Femur (tissue), 1 donor: ENCODE measurements at regions not wholly inside any gene's neighbourhood (a gene's known extent, or its start where the extent isn't known, plus 50 kb on each side); places are given as distances from the start of the nearest gene placed in this dataset.

Experiments used
- DNase-seq: peaks from one replicate; pipeline ENCODE4 v3.0.0-alpha.2; 2017

DNA sequence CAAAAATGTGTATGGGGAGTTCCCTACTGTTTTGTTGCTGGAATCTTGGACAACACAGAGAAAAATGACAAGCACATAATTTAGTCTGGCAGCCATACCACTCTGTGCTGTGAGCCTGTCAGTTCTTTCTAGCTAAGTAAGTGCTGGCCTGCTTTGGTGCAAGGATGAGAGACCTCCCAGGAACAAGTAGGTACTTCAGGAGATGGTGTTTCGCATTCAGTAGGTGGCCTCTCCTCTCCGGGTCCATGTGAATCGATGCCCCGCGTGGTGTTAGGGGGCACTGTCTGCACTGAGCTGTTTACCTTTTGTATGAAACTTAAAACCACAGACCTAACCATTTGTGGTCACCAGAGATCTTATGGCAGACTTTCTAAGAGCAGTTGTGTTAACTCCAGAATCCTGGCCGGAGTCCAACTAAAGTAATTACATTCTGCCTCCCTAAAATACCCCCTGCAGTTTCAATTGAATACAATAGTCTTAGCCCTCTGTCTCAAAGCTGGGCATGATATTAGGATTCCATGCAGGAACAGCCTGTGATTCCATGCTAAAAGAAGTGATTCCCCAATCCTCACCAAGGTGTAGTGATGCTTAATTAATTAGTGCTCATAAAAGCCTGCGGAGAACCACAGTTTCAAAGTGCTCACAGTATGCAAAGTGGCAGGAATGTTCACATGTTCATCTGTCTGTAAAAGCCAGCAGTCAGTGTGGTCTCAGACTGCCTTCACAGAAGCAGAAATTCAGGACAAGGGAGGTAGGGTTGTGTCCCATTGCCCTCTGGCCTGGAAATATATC lies 64.2 kb downstream of the LLPH start:
- no peak for DNase-seq

DNA sequence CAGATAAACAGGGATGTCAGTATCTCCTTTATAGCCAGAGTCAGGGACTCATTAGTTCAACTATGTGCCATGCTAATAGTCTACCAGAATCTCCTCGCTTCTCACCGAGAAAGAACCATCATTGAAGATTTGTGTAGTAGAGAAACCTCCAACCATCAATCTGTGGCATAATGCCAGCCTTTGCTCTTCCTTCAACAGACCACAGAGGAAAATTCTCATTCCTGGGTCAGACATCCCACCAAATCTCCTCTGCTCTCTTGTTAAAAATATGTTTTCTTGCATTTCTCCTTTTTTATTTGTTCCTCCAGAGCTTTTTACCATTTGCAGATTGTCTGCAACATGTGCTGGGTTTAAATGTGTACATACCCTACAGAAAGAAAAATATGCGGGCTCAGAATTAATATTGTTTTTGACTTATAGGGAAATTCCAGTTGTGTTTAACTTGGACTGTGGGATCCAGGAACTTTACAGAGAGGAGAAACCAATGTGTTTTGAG lies 64.9 kb downstream of the LLPH start:
- DNase-seq, result no peak

DNA sequence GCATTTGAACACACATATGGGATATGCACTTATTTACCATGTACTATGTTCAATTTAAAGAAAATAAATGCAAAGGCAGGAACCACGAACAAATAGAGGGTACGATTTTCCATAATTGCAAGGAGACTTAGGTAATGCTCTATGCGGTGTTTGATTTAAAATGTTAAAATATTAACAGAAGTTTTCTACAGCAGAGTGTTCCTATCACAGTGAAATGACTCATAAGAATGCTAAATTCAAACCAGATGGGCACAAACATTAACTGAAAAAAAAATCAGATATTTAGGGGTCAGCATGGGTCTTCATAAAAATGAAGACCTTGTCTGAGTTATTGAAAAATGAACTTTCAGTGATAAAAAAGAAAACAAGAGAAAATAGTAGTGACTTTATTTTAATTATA lies 65.4 kb downstream of the LLPH start:
- no peak for DNase-seq

DNA sequence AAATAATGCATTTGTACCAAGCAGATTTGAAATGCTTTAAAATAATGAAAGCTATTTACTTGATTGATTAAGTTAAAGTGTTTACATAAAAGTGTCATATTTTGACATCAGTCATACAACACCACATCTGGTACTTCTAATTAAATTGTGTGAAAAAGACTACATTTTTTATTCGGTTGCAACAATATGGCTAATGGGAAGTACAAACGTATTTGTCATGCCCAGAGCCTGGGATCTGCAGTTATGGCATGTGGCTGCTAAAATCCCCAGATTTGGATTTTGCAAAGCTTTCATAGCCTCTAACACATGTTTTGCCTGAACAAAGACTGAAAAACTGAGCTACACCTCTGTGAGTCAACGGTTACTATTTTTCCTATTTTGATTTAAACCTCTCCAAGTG lies 66.6 kb downstream of the LLPH start:
- DNase-seq, result no peak

DNA sequence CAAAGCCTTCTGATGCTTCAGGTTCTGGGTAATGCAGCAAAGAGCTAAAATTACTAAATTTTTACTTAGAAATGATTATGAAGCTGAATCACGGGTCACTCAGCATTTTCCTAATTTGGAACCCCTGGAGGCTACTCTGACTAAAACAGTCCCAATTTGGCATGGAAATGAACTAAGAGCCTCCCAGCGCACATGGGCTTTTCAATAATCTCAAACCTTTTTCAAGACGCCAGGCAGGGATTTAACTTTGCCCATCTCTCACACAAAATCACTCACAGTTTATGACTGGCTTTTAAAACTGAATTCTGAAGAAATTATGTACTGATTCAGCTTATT lies 68.3 kb downstream of the LLPH start:
- DNase-seq, result no peak

DNA sequence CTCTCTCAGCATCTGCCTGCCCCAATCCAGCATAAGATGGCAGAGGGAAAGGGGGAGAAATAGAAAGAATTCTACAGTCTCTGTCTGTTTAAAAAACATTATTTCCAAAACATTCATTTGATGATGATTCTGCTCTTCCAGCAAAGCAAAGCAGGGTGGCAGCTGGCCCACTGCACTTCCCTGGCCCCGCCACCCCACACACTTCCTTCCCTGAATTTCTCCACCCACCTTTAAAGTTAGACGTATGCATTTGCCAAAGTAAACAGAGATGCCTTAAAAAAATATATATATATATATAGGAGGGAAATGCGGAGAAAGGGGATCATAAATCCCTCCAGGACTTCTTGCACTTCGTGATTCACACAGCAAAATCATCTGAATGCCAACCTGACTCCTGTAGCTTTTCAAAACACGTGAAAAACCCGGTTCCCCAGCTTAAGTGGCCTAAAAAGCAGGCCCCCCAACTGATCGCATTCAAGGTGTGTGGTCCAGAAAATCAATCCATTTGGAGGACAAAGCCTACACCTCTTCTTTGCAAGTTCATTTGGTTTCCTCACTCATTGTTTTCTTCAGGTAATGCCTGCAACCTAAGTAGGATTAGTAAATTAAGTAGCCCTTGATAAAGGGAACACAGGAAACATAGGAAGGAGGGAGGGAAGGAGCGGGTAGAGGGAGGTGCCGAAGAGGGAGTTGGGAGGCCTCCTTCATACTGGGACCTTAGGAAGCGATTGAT lies 68.8 kb downstream of the LLPH start:
- no peak for DNase-seq

DNA sequence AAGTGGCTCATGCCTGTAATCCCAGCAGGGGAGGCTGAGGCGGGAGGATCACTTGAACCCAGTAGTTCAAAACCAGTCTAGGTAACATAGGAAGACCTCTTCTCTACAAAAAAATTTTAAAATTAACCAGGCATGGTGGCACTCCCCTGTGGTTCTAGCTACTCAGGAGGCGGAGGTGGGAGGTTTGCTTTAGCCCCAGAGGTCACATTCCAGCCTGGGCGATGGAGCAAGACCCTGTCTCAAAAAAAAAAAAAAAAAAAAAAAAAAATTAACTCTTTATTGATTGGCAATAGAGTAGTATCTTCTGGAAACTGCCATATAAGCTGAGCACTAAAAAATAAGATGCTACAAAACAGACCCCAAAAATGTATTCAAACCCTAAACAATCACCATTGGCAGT lies 69.5 kb downstream of the LLPH start:
- DNase-seq, result no peak

DNA sequence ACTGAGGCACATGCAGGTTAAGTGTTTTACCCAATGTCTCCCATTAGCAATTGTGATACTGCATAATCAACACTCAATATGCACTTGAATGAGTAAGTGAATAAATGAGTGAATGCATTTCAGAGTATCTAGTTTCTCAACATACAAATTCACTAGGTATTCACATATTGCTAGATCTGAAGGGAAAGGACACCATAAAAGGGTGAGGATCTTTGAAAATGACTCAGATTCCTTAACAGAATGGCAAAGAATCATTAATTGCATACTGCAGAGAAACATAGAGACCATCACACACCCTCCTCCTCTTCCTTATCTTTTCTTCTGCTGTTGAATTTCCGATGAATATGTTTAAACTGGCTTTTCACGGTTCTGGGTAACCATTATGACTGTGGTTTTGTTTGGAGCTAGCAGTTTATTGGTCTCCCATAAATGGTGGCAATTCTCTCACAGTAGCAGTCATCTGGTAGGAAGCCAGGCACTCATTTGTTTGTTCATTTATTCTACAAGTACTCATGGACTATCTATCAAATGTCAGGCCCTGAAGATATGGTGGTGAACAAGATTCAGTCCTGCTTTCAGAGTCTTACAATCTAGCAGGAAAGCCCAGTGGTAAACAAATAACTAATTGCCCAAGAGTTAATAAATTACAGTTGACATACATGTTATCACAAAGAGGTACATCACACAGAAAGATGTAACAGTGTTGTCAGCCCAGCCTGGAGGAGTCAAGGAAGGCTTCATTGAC lies 70.2 kb downstream of the LLPH start:
- DNase-seq, result no peak

DNA sequence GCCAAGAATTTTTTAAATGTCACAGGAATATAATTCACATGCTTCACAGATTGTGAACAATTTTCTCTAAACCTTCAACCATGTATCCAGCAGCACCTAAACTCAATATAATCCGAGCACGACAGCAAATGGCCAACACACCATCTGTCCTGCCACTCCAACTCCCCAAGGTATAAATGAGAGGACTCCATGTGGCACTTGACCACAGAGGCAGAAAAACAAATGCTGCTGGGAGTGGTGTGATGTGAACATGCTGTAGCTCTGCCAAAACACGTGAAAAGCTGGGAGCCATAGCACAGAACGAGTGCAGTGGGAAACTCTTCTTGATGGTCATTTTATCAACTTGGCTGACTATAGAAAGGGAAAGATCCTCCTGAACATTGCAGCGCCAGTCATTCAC lies 70.9 kb downstream of the LLPH start:
- DNase-seq, result no peak

DNA sequence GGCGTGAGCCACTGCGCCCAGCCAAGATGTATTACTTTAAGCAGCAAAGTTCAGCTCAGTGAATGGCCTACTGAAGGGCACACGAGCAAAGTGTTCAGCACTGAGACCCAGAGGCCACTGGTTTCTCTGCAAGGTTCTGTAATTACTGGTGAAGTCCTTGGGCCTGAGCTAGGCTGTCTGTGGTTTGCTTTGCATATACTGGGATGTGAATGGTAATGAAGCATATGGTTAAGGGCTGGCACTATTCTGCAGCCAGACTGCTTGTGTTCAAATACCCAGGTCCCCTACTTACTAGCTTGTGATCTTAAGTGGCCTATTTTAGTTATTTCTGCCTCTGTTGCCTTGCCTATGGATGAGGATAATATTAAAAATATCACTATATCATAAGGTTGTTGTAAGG lies 72.0 kb downstream of the LLPH start:
- DNase-seq, result no peak

DNA sequence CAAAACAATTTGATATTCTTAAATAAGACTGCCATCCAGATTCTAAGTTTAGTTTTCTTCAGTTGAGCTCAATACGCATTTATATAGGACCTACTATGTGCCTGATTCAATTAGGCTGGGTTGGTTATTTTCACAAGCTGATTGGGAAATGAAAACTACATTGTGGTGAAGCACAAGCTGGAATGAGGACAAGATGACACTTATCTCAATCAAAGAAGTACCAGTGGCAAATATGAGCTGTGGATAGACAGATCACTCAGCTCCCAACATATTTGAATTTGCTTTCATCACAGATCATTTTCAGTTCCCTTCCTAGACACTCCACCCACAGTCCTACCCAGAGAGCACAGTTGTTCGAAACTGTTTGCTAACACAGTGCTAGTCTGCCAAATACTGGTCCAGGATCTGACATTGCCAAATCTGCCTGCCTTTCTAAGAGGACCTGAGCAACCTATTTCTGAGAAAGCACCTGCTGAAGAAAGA lies 74.7 kb downstream of the LLPH start:
- no peak for DNase-seq

DNA sequence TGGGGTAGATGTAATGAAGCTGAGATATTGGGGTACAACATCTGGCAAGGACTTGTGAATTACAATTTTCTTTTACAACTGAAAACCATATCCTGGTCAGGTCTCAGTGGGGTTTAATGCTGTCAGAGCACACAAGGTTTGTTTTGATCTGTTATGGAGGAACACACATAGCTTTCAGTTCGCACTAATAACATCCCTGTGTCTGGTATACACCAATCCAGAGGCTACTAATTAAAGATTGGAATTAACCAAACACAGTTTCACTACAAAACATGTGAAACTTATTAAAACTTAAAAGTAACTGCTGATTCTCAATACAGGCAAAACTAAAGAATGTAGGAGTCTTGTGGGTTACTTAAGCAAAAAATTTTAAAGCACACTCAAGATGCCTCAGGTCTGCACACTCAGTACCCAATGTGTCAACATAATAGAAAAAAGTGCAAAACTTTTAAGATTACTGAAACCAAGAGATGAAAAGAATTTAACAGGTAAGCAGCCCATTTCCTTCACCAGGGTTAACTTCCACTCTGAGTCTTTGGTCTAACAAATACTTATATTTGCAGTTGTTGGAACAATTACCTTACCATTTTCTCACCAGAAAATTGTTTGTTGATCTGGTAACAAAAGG lies 77.4 kb downstream of the LLPH start:
- no peak for DNase-seq

DNA sequence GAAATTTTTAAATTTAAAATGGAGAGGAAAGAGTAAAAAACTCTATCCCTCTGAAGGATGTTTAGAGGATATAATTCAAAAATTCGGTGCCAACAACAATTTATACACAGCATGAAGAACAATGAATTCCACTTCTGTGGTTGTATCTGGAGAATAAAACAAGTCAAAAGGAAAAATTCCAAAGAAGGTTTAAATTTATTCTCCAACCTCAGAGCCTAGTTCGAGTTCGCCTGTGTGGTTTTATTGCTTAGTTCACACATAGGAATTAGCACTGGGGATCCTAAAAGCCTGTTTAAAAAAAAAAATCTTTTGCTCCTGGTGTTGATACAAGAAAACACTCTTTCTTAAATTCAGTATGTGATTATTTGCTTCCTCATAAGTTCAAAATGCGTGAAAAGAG lies 79.2 kb downstream of the LLPH start:
- DNase-seq, result no peak

DNA sequence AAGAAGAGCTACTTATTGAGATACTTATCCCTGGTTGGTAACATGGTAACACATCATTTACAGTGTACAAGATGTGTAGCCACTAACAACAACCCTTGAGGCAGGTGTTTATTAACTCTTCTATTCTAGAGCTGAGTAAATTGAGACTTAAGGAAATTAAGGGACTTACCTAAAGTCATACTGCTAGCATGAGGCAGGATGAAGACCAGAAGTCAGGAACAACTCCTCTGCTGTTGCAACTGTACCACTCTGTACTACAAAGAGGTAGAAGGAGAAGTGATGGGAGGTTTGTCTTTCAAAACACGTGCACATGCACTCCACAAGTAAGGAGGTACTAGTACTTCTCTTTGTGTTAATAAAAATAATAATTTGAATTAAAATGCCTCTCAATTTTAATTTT lies 79.9 kb downstream of the LLPH start:
- DNase-seq, result no peak

DNA sequence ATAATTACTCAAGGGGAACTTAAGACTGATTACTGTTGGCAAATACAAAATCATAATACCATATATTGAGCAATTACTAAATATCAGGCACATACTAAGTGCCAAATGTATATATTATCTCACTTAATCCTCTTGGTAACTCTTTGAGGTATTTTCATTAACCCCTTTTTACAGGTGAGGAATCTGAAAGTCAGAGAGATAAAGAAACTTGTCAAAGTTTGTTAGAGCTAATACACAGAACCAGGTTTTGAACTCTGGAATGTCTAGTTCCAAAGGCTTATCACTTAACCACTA lies 80.3 kb downstream of the LLPH start:
- DNase-seq, result no peak

DNA sequence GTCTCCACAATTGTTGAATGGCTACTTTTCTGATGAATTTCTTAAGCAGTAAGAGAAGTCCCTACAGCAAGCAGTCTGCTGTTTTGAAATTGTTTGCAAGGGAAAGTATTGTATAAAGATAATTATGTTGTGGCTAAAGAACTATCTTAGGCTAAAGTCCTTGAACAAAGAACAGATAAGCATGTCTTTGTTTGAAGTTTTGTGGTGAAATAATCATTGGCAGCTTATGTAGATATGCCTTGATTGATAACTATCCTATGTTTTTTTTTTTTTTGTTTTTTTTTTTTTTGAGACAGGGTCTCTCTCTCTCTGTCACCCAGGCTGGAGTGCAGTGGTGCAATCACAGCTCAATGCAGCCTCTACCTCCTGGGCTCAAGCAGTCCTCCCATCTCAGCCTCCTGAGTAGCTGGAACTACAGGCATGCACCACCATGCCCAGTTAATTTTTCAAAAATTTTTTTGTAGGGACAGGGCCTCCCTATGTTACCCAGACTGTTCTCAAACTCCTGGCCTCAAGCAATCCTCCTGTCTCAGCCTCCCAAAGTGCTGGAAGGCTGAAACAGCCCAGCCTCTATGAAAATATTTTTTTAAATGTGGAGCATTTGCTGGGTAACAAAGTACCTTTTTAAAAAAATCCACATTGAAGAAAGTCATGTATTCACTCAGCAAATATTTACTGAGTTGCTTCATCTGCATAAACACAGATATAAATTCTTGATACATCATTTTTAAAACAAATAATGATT lies 80.8 kb downstream of the LLPH start:
- no peak for DNase-seq

DNA sequence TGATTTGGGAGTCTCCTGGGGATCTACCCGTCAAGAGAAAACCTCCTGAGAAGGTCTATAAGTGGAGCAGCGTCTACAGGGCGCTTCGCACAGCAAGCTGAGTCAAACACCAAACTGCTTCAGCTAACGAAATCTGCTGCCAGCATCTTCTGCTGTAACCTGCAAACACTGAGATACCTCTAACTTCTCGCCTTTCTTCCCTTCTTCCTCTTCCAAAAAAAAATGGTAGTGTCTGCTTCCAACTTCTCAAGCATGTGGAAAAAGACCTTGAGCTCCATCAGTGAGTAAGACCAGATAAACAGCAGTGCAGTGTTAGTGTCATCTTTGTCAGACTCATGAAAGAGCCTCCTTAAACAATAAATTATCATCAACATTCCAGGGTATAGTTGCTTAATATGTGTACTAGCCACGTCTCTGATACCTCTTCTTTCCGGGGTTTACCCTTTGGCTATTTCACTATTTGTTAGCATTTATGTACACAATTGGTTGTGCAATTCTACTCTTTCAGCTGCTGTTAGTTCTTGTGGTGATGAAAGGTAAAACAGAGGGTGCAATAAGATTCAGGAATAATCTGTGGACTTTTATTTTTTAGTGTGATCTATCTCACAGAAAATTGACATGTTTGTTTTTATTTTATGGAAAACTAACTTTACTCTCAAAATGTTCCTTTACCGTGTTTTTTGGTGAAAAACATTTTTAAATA lies 81.6 kb downstream of the LLPH start:
- DNase-seq, result no peak

DNA sequence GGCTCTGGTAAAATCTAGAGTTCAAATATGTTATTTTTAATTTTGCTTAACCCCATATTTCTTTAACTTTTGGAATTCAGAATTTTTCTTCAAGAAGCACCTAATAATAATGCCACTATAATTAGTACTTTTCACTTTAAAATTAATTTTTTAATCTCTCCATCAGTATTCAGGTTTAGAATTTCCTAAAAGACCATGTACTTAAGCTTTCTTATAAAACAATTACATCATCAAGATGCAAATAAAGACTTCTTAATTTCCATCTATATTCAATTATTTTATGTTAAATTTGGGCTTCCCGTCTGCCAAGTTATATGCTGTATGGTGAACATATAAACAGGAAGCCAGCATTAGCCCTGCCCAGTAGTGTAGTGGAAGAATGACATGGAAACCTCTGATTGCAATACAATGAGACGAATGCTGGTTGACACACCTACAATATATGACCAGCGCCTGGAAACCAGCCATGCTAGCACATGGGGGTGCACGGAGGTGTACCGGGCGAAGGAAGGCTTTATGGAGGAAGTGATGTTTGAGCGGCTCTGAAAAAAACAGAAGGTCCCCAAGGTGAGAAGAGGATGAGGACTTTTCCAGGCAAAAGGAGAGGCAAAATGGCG lies 82.2 kb downstream of the LLPH start:
- DNase-seq, result no peak

DNA sequence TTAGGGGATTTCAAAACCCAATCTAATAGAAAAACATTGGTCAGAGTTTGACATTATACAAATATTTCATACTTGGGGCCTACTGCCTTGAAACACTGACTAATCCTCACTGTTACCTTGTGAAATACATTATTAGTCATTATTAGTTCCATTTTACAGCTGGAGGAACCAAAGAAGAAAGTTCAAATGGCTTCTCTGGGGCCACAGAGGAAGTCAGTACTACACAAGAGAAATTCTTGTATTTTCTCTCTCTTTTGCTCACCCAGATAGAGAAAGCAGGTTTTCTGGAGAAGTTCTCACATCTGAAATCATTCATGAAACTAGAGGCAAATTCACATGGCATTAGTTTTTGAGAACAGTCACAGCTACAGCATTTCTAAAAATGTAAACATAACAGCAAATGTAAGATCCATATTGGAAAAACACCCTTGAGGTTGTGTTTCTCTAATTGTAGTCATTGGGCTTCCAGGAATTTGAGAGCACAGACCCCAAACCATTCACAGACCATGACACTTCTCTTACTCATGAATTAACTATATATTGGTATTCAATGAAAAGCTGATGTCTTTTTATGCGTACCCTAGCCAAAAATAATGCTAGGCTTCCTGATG lies 83.0 kb downstream of the LLPH start:
- no peak for DNase-seq

DNA sequence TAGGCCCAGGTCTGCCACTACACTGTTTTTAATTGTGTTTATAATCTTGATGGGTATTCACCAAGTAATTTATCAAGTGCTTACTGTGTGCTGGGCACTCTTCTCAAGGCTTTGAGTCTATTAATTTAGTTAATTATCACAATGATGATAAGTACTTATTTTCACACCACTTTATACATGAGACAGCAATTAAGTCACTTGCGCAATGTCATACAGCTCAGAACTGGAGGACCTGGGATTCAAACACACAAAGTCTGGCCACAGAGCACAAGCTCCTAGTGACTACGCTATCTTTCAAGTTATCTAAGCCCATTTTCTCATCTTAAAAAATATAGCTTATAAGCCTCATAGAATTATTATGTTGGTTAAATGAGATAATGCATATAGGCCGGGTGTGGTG lies 85.0 kb downstream of the LLPH start:
- DNase-seq, result no peak

DNA sequence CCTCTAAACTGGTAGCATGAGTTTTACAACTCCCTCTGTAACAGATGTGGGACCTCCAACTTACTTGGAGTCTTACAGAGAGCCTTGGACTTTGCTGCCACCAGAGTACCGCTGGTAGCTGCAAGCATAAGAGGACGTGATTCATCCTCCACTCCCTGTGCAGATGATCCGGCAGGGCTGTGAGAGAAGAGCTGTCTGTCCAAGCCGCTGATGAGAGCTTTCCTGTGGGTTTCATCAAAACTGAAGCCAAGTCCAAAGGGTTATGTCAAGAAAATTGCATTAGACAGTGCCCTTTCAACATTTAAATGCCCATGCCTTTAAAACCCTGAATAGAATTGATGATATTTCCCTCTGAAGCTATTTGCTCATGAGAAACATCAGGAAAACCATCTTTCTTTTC lies 85.8 kb downstream of the LLPH start:
- no peak for DNase-seq
